HG02610 (cell line): ENCODE measurements at regions not wholly inside any gene's neighbourhood (a gene's known extent, or its start where the extent isn't known, plus 50 kb on each side); places are given as distances from the start of the nearest gene placed in this dataset.

ENCODE experiments used
- ATAC-seq: cut with Tn5 transposase; IDR thresholded peaks from one replicate; pipeline ENCODE4 v1.9.1; 2021; ENCODE audit warnings: mild to moderate bottlenecking, moderate library complexity; ENCODE audit not compliant: unreplicated experiment

- no peak for ATAC-seq
These were observed 179.2 kb upstream of the TNFAIP3 start for GRCh38 chr6:137687818-137688217.

GRCh38 chr6:137688230-137688971 is 178.7 kb upstream of the TNFAIP3 start:
- ATAC-seq = no peak

GRCh38 chr6:137689377-137689776 is 177.7 kb upstream of the TNFAIP3 start:
- ATAC-seq = no peak

GRCh38 chr6:137690034-137690433 is 177.0 kb upstream of the TNFAIP3 start:
- ATAC-seq = no peak

- no peak for ATAC-seq
These were observed 176.3 kb upstream of the TNFAIP3 start for GRCh38 chr6:137690721-137691120.

GRCh38 chr6:137692308-137692707 is 174.8 kb upstream of the TNFAIP3 start:
- ATAC-seq = no peak

- no peak for ATAC-seq
These were observed 174.3 kb upstream of the TNFAIP3 start for GRCh38 chr6:137692806-137693205.

GRCh38 chr6:137693711-137694110 is 173.3 kb upstream of the TNFAIP3 start:
- no peak for ATAC-seq

GRCh38 chr6:137696765-137697164 is 170.3 kb upstream of the TNFAIP3 start:
- ATAC-seq = no peak

- peak; percentile 76 for ATAC-seq
These were observed 169.7 kb upstream of the TNFAIP3 start for GRCh38 chr6:137697267-137697938.

GRCh38 chr6:137698636-137699030 is 168.4 kb upstream of the TNFAIP3 start:
- ATAC-seq = no peak

- ATAC-seq = no peak
These were observed 167.9 kb upstream of the TNFAIP3 start for GRCh38 chr6:137699031-137699683.

GRCh38 chr6:137700161-137700560 is 166.9 kb upstream of the TNFAIP3 start:
- ATAC-seq = no peak

GRCh38 chr6:137700751-137701477 is 166.1 kb upstream of the TNFAIP3 start:
- ATAC-seq = no peak

- ATAC-seq = no peak
These were observed 165.1 kb upstream of the TNFAIP3 start for GRCh38 chr6:137701942-137702341.

- ATAC-seq = no peak
These were observed 164.2 kb upstream of the TNFAIP3 start for GRCh38 chr6:137702791-137703424.

GRCh38 chr6:137704802-137705159 is 162.3 kb upstream of the TNFAIP3 start:
- ATAC-seq = no peak

- ATAC-seq = no peak
These were observed 161.6 kb upstream of the TNFAIP3 start for GRCh38 chr6:137705160-137706082.

- no peak for ATAC-seq
These were observed 160.8 kb upstream of the TNFAIP3 start for GRCh38 chr6:137706083-137706750.
